CD1c-positive myeloid dendritic cell (primary cell): ENCODE measurements at regions not wholly inside any gene's neighbourhood (a gene's known extent, or its start where the extent isn't known, plus 50 kb on each side); places are given as distances from the start of the nearest gene placed in this dataset.
"Not testable (repeated sequence)": the region's sequence is repeated elsewhere in the genome, so short reads cannot be mapped to it uniquely, and the experiment has no call there.

ENCODE experiments used
- DNase-seq: peaks from one replicate; pipeline ENCODE4 v3.0.0-alpha.2; 2016; ENCODE audit errors: extremely low spot score

DNA sequence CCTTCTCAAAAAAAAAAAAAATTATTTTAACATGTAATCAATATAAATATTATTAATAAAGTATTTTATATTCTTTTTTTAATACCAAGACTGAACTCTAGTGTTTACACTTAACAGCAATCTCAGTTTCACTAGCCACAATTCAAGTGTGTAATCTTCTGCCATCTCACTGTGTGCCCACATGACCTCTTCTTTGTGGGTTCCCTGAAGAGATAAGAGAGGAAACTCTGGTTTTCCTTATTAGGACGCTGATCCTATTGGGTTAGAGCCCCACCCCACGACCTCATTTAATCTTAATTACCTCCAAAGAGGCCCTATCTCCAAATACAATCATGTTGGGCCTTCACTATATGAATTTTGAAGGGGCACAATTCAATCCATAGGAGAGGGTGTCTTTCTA lies 177.6 kb downstream of the STK31 start:
- no peak for DNase-seq

DNA sequence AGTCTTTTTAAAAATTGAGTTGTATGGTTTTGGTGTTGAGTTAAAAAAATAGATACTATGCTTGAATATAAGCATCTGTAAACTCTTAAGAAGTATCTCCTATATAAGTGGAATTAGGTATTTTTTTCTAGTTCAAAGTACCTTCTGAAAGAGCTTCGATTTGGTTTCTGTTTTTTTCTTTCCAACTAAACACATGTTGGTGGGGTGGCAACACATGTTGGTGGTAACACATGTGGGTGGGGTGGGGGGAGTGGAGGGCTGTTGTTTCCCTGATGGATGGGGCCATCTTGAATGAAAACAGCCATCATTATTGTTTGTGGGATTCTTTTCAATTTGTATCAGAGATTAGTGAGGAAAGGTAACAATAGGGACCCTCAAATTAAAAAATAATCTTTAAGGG lies 178.9 kb downstream of the STK31 start:
- DNase-seq = no peak

DNA sequence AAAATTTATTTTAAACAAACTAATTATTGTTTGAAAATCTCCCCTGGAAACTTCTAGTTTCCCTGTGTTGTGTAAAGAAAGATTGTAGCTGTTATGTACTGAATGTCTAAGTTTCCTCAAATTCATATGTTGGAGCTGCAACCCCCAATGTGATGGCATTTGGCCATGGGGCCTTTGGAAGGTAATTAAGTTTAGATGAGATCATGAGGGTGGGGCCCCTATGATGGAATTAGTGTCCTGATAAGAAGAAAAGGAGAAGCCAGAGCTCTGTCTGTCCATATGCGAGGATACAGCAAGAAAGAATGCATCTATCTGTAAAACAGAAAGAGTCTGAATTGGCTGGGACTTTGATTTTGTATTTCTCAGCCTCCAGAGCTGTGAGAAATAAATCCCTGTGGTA lies 179.5 kb downstream of the STK31 start:
- no peak for DNase-seq

DNA sequence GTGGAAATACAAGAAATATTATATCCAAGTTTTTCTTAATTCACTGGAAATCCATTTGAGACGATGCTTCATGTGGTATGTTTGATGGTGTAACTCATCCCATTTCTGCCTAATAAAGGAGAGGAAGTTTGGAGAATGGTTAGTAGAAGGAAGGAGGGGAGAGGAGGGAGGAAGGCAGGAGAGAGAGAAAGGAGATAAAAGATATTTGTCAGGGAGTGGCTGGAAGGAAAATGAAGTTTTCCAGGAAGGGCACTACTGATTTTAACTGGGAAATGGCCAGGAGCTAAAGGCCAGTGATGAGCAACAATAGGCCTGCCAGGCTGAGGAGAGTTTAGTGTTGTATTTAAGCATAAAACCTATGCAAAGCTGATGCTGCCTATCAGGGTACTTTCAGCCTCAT lies 182.0 kb downstream of the STK31 start:
- no peak for DNase-seq

DNA sequence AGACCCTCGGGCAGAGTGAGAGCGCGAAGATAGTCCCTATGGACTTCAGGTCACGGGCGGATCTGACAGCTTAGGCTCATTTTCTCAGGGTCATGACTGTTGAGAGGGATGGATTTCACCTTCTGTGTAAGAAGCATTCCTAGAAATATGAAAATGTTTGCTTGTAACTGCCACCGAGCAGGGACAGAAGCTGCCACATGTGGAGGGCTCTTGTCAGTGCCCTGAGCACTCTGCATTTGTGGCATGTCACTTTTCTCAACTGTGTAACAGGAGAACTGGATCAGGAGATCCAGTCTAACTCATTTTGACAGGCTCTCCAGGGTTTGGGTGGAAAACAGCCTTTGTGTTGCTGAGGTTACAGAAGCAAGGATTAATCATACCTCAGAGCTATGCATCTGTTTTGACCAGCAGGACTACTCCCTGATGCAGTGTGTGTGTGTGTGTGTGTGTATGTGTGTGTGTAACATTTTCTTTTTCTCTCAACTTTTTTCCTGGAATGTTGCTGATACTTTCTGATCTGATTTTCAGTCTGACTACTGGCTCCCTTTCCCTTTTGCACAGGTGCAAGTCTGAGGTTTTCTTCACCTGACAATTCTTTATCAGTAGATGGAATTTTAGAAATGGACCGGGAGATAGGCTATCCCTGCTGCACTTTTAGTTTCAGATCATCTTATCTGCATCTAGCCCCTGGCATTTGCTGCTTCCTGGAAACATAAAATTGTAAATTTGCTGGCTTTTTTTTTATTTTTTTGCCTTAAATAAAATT lies 183.3 kb downstream of the STK31 start:
- DNase-seq = no peak

DNA sequence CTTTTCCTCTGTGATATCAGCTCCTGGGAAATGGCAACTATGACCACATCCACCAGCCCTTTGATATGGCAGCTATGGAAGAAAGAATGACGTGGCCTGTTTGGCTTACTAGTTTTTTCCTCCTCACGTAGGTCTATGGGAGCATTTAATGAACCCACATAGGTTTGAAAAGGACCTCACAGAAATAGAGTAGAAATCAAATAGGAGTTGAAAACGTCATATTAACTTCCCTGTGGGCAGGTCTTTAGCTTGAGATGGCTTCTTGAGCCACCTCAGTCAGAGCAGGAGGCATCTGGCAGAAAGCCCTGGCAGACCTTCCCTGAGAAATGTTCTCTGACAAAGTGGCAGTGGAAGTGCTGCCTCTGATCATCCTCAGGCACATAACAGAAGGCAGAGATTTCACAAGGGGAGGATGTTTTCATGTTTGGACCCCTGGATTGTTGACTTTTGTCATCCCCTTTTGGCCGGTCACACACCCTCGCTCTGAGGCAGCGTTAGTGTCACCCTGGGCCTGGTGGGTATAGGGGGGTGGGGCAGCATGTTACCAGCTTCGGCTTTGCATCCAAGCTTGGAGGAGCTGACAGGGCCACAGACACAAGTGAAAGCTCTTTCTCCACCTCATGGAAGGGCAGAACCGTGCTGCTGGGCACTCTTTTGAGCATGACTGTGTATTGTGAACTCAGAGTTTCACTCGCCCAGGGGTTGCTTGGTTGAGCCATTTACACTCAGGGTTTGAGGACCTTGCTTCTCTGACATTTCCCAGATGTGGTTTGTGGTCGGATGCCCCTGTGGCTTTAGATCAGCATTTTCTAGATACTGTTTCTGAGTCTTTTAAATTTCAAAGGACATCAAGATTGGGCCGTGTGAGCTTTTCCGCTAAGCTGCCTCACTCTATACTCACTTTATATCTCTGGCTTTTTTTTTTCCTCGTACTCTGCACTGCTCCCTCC lies 184.2 kb downstream of the STK31 start:
- no peak for DNase-seq

DNA sequence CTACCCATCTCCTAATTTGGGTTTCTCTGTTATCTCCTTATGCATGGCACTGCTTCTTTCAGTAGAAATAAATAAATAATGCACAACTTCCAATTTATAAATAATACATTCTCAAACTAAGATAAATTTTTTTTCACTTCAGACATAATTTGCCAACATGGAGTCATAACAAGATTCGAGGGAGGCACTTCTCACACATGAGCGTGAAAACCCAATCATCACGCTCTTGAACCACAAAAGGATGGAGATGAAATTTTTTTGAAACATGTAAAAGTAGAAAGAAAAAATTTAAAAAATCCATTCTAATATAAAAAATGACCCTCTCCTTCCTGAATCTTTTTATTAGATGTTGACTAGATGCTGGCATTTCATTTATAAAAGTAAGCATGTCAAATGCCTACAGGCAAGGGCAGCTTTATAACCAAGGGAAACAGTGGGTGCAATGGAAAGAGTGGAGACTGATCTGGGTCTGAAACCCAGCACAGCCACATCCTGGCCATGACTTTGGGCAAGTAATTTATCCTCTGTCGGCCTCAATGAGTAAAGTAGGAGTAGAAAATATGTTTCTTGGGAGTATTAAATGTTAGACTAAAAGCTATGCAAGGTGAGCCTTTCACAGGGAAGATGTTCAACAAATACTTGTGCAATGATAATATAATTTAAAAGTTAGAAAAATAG lies 185.0 kb downstream of the STK31 start:
- DNase-seq = no peak

DNA sequence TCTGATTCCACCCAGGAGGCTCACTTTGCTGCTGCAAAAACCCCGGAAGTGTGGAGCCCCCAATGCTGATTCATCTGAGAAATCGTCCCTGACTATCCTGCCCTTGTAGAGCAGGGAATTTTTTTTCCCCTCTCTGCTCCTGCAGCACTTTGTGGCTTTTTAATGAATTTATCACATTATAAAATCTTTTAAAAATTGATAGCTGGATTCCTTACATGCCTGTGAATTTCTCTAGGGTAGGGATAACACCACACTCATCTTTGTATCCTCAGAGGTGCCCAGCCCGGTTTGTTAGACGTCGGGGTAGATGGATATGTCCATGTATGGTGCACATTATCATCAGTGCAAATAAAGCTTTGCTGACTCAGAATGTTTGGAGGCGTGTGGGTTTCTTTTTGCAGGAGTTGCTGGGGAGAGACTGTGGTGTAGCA lies 185.7 kb downstream of the STK31 start:
- DNase-seq = no peak

DNA sequence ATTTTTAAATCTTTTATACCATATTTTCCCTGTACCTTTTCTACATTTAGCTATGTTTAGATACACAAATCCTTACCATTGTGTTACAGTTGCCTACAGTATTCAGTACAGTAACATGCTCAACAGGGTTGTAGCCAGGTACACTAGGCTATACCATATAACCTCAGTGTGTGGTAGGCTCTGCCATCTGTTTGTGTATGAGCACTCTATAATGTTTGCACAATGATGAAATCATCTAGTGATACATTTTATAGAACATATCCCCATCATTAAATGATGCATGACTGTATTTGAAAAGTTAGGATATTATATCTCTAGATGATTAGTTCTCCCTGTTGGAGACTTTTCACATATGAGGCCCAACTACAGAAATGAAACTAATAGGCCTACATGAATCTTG lies 188.6 kb downstream of the STK31 start:
- no peak for DNase-seq

DNA sequence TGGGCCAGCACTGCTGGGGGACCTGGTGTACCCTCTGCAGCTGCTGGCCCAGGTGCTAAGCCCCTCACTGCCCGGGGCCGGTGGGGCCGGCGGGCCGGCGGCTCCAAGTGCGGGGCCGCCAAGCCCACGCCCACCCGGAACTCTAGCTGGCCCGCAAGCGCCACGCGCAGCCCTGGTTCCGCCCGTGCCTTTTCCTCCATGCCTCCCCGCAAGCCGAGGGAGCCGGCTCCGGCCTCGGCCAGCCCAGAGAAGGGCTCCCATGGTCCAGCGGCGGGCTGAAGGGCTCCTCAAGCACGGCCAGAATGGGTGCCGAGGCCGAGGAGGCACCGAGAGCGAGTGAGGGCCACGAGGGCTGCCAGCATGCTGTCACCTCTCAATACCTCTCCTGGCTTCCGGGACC lies 194.9 kb downstream of the STK31 start:
- not testable (repeated sequence) for DNase-seq

DNA sequence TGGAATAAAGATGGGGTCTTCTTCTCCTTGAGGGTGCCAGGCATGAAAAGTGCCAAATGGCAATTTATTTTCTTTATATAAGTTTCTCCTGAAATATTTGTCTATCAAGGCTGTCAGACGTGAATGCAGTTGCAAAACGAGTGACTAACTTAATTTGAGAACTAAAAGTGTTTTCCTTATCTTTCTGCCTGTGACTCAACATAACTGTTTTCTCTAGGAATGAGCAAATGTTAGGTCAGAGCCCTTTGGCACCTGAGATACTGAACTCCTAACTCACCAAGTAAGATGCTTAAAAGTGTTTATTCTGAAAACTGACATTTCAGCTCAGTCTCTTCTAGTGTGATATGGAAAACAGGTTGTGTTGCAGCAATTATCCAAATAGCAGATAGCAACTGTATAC lies 197.0 kb downstream of the STK31 start:
- DNase-seq = no peak

DNA sequence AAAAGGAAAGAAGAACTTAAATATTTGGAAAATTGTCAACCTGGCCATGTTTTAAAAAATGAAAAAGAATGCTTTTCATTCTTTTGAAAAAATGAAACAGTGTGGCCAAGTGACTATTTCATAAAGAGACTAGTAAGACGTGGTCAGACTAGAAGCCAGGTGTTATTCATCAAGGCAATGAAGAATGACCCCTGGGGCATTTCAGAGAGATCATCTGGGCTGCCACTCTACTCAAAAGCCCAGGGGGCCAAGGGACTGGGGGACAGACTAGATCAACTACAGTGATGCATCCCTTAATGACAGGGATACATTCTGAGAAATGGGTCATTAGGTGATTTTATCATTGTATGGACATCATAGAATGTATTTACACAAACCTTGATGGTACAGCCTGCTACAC lies 199.4 kb downstream of the STK31 start:
- no peak for DNase-seq

DNA sequence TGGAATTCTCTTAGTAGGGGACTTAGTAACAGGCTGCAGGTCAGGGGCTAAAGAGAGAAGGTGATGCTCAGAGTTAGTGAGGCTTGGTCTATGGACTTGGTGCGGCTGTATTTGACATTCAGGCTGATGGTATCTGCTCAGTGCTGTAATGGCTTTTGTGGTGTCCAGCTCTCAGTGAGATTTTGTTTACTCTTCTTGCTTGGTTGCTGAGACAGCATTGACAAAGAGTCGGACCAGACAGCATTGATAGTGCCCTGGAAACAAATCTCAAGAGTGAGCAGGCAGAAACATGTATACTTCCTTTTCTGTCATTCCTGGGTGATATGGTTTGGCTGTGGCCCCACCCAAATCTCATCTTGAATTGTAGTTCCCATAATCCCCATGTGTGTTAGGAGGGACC lies 202.0 kb downstream of the STK31 start:
- DNase-seq = no peak

DNA sequence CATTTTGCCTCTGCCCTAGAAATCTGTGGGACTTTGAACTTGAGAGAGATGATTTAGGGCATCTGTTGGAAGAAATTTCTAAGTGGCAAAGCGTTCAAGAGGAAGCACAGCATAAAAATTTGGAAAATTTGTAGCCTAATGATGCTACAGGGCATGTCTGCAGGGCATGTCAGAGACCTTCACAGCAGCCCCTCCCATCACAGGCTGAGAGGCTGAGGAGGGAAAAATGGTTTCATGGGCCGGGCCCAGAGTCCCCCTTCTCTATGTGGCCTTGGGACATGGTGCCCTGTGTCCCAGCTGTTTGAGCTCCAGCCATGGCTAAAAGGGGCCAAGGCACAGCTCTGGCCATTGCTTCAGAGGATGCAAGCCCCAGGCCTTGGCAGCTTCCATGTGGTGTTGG lies 203.0 kb downstream of the STK31 start:
- no peak for DNase-seq

DNA sequence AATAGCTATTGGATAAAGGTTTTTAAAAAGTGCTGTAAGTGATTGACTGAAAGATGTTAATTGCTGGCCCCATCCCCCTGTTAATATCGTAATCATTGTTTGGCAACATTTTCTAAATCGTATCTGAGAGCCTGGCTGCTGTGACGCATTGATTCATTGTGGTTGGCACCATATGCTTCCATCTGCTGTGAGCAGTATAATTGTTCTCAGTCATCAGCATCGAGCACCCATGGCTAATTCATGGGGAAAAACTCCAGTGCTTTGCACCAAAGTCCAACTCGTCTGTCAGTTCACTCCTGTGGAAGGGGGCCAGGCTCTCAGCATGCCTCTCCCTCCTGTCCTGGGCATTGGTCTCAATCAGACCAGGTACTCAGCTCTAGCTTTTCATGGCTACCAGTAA lies 205.2 kb downstream of the STK31 start:
- no peak for DNase-seq

DNA sequence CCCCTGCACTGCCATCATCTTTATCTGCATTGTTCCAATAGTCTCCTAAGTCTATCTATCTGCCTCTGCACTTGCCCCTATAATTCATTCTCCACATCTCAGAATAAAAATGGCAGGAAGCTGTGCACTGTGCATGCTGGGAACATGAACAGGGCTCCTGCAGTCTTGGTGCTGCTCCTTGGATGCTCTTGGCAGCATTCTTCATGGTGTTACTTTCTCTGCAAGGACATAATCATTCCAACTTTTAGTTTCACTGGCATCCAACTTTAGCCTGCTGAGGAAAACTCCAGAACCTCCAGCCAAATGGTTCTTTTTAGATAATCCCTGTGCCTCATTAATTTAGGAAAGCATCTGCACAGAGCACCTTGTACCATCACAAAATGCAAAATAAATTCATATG lies 208.3 kb downstream of the STK31 start:
- DNase-seq = no peak

DNA sequence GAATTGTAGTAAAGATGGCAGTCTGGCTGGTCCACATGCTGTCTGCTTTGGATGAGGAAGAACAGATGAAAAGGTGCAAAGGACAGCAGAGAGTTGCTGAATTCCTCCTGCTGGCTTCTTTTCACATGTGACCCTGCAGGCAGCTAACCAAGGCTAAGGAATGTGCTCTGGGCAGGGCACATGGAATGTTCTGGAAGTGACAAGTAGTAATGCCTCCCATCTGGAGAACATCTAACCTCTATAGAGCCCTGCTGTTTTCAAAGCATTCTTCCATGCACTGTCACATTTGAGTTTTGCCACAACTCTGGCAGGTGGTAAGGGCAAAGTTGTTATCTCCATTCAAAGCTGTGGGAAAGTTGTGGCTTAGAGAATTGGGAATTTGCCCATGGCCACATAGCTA lies 208.8 kb downstream of the STK31 start:
- DNase-seq = no peak

DNA sequence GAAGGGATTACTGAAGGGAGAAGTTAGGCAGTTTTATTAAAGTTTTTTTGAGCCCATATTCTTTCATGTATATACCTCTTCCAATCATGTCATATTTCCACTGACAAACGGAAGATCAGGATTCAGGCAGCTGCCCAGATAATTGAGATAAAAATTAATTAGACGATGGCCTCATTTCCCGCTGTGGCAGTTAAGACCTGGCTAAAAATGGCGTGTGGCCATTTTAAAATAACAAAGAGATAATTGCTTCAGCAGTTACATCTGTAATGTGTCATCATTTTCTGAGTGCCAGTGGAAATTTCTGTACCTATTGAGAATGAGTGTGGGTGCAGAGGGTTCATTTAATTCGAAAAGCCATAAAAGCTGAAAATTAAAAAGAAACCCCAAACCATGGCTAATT lies 215.1 kb downstream of the STK31 start:
- DNase-seq = no peak

DNA sequence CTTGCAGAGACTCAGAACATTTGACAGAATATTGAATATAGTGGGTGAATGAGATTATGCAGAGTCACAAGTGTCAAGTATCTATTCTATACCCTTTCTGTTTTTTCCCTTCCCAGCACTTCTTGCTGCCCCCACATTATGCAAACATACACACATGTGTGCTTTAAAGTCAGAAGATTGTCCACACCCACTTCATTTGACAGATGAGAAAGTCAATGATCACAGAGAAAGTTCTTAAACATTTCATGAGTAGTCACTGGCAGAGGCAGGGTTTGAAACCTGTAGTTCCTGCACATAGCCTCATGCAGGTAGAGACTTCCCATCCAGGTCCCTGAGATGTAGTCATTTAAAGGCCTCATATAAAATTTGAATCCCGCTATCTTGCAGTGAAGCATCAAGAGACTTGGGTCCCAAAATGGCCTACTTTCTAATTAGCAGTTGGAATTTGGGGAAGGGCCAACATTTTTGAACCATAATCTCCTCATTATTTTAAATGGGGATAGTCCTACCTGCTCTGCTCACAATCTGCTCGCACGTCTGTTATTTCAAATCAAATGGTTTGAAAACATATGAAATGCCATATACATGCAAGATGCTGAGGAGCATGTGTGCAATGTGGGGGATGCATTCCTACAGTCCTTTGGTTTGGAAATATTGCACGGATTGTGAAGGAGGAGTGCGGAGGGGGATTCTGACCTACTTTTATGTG lies 217.8 kb downstream of the STK31 start:
- DNase-seq = no peak

DNA sequence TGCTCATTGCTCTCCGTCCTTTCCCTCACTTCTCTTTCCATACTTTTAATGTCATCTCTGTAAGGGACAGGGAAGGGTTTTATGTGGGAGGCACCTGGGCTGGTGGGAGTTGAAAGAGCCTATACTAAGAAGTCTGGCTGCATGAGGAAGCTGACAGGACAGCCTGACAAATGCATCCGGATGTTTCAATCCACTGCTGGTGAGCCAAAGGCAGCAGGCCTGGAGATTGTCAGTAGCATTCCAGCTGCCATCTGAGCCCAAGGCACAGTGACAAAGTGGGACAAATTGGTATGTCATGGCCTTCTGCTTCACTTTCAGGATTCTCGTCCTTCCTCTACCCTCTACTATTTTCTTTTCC lies 218.4 kb downstream of the STK31 start:
- DNase-seq = no peak

DNA sequence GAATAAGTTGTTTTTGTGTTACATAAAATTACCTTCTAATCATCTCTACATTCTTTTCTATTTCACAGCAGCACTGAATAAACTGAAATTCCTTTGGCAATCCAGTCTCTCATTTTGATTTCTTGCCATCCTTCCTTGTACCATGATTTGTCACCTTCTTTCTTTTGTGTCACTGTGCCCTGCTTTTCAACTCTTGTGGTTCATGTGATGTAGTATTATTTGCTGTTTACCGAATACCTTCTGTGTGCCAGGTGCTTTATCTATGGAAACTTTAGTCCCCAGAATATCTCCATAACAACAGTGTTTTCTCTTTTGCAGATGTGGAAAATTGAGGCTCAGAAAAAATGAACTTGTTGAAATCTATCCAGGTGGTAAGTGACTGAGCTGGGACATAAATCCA lies 220.3 kb downstream of the STK31 start:
- DNase-seq = no peak

DNA sequence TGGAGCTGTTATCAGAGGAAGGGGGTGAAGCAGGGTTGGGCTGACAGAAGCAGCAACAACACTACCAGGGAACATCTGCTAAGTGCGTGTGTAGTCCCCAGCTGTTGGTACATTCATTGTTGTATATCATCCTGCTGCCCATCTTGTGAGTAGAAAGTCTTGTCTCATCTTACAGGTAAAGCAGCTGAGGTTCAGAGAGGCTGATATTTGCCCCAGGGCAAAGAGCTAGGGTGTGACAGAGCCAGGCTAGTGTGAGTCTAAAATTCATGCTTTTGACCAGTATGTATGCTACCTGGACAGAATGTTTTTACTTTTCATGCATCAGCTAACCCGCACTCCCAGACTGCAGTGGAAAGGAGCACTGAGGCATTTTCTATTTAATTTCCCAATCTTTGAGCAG lies 221.6 kb downstream of the STK31 start:
- no peak for DNase-seq
